Hepatocyte (in vitro differentiated cells): ENCODE measurements at regions not wholly inside any gene's neighbourhood (a gene's known extent, or its start where the extent isn't known, plus 50 kb on each side); places are given as distances from the start of the nearest gene placed in this dataset.

Source experiments
- DNase-seq: peaks from one replicate; pipeline ENCODE4 v3.0.0-alpha.2; 2016; ENCODE audit warnings: low spot score
- H2AFZ ChIP-seq: fragments of 200-600 bp; sonication (generic); 2 replicates; pipeline ENCODE4 v1.6.0; 2016; ENCODE audit warnings: antibody characterized with exemption, mild to moderate bottlenecking
- H3K27ac ChIP-seq: fragments of 200-600 bp; sonication (generic); 2 replicates; pipeline ENCODE4 v1.5.1; 2016; ENCODE audit warnings: mild to moderate bottlenecking
- H3K27me3 ChIP-seq: fragments of 200-600 bp; sonication (generic); 2 replicates; pipeline ENCODE4 v1.6.1; 2016
- H3K36me3 ChIP-seq: fragments of 200-600 bp; sonication (generic); replicated peaks from 2 replicates; pipeline ENCODE4 v1.5.1; 2016; ENCODE audit warnings: low read depth; ENCODE audit not compliant: insufficient read depth
- H3K4me1 ChIP-seq: fragments of 200-600 bp; sonication (generic); 2 replicates; pipeline ENCODE4 v1.5.1; 2016; ENCODE audit warnings: mild to moderate bottlenecking, moderate library complexity; ENCODE audit not compliant: insufficient read depth
- H3K4me2 ChIP-seq: fragments of 200-600 bp; sonication (generic); 2 replicates; pipeline ENCODE4 v1.6.0; 2016
- H3K4me3 ChIP-seq: fragments of 200-600 bp; sonication (generic); 2 replicates; pipeline ENCODE4 v1.5.1; 2016; ENCODE audit warnings: mild to moderate bottlenecking
- H3K79me2 ChIP-seq: fragments of 200-600 bp; sonication (generic); 2 replicates; pipeline ENCODE4 v1.6.0; 2017; ENCODE audit warnings: mild to moderate bottlenecking
- H3K9me2 ChIP-seq: fragments of 200-600 bp; sonication (generic); replicated peaks from 2 replicates; pipeline ENCODE4 v1.6.0; 2017; ENCODE audit warnings: mild to moderate bottlenecking; ENCODE audit not compliant: insufficient read depth
- H3K9me3 ChIP-seq: fragments of 200-600 bp; sonication (generic); 2 replicates; pipeline ENCODE4 v1.5.1; 2016; ENCODE audit warnings: low read depth, mild to moderate bottlenecking
- H4K20me1 ChIP-seq: fragments of 200-600 bp; sonication (generic); 2 replicates; pipeline ENCODE4 v1.6.0; 2016; ENCODE audit warnings: mild to moderate bottlenecking; ENCODE audit not compliant: insufficient read depth, poor library complexity, severe bottlenecking
- CTCF ChIP-seq: fragments of 200-600 bp; sonication (generic); IDR thresholded peaks from 2 replicates; pipeline ENCODE4 v1.5.1; 2016; ENCODE audit warnings: antibody characterized with exemption, mild to moderate bottlenecking; ENCODE audit not compliant: poor library complexity
- EZH2 ChIP-seq: fragments of 200-600 bp; sonication (generic); IDR thresholded peaks from 2 replicates; pipeline ENCODE4 v1.6.1; 2016; ENCODE audit warnings: antibody characterized with exemption, mild to moderate bottlenecking, borderline replicate concordance
- EZH2phosphoT487 ChIP-seq: fragments of 200-600 bp; sonication (generic); IDR thresholded peaks from one replicate; pipeline ENCODE4 v1.6.1; 2018; ENCODE audit warnings: antibody characterized with exemption, mild to moderate bottlenecking, low read depth, moderate library complexity; ENCODE audit not compliant: unreplicated experiment, severe bottlenecking
- WGBS: methylation state at CpG from one replicate; pipeline ENCODE4 v1.1.6; 2016; ENCODE audit warnings: low lambda C conversion rate; ENCODE audit errors: missing lambda C conversion rate; 5-methylcytosine and 5-hydroxymethylcytosine counted together

GRCh38 chr4:180512801-180513475, 1730.3 kb upstream of the TENM3 start:
- Histone ChIP-seq H4K20me1 (no peaks in the 10 kb centered on the region), H3K27ac (no peak overlapping the region), H3K4me3 (no peak overlapping the region), H3K9me3 (no peaks in the 10 kb centered on the region), H3K79me2 (no peaks in the 10 kb centered on the region), H3K4me1 (no peaks in the 10 kb centered on the region), H3K9me2 (no peaks in the 10 kb centered on the region), H3K27me3 (no peaks in the 10 kb centered on the region), H2AFZ (no peak overlapping the region), H3K36me3 (no peaks in the 10 kb centered on the region), H3K4me2 (no peak overlapping the region)
- TF ChIP-seq CTCF (no peak), EZH2 (no peak)
- DNase-seq = no peak
- WGBS = 82% methylated on average over 3 of the region's 3 CpGs

GRCh38 chr4:180518906-180519305, 1724.3 kb upstream of the TENM3 start:
- no peaks in the 10 kb centered on the region for H3K36me3 ChIP-seq
- WGBS = 65% methylated on average over 4 of the region's 4 CpGs
- no peaks in the 10 kb centered on the region for H3K9me2 ChIP-seq
- H2AFZ ChIP-seq = no peak overlapping the region
- no peaks in the 10 kb centered on the region for H3K9me3 ChIP-seq
- no peaks in the 10 kb centered on the region for H3K79me2 ChIP-seq
- TF ChIP-seq EZH2phosphoT487 (no peak), CTCF (no peak), EZH2 (no peak)
- no peaks in the 10 kb centered on the region for H4K20me1 ChIP-seq
- no peaks in the 10 kb centered on the region for H3K27me3 ChIP-seq
- H3K27ac ChIP-seq = no peak overlapping the region
- no peak for DNase-seq
- H3K4me1 ChIP-seq = no peaks in the 10 kb centered on the region
- H3K4me2 ChIP-seq = peak overlapping the region; percentile 11
- H3K4me3 ChIP-seq = no peak overlapping the region

- Histone ChIP-seq H3K27ac (no peak overlapping the region), H4K20me1 (no peaks in the 10 kb centered on the region), H3K27me3 (no peaks in the 10 kb centered on the region), H2AFZ (no peak overlapping the region), H3K9me2 (no peaks in the 10 kb centered on the region), H3K4me3 (no peak overlapping the region), H3K4me1 (no peaks in the 10 kb centered on the region), H3K4me2 (no peak overlapping the region), H3K79me2 (no peaks in the 10 kb centered on the region), H3K36me3 (no peaks in the 10 kb centered on the region), H3K9me3 (no peaks in the 10 kb centered on the region)
- TF ChIP-seq EZH2 (no peak), EZH2phosphoT487 (no peak), CTCF (no peak)
- no peak for DNase-seq
- 86% methylated on average over 5 of the region's 5 CpGs for WGBS
Measured at GRCh38 chr4:180521181-180521580, 1722.0 kb upstream of the TENM3 start.
